Left kidney (tissue), 1 donor: ENCODE measurements at regions not wholly inside any gene's neighbourhood (a gene's known extent, or its start where the extent isn't known, plus 50 kb on each side); places are given as distances from the start of the nearest gene placed in this dataset.
A peak's percentile ranks its signal among the peaks of the same experiment; 100 is the strongest.
"Not testable (repeated sequence)": the region's sequence is repeated elsewhere in the genome, so short reads cannot be mapped to it uniquely, and the experiment has no call there.

Experiments
- DNase-seq: peaks from one replicate; pipeline ENCODE4 v3.0.0-alpha.2; 2013

DNA sequence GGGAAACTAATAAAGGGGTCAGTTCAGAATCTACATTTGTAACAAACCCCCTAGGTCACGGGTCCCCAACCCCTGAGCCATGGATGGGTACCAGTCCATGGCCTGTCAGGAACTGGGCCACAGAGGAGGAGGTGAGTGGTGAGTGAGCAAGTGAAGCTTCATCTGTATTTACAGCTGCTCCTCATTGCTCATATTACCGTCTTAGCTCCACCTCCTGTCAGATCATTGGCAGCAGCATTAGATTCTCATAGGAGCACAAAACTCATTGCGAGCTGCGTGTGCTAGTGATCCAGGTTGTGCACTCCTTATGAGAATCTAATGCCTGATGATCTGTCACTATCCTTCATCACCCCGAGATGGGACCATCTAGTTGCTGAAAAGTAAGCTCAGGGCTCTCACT, 88.4 kb upstream of the MPP7 start:
- DNase-seq: no peak

DNA sequence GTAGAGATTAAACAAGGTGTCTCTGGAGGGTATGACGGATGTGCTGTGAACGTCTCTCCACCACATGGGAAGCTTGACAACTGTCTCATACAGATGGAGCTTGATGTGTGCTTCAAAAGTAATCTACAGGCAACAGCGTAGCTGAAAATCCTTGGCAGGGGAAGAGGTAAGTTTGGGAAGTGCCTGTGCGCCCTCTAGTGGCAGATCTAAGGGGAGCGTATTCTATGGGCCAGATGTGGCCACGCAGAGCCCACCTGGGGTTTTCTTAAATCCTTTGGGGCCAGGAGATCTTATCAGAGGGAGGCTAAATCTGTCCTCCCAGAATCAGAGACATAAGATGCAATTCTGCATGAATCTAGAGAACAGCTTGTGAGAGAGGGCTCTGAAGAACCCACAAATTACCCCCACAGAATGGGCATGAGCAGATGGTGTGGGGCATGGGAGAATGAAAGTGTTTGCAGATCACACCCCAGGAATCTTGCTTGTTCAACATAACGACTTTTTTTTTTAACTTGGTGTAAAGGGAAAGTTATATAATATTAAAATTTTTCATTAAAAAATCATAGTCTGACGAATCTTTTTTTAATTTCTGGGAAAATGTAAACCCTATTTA, 91.2 kb upstream of the MPP7 start:
- DNase-seq: peak; percentile 61

DNA sequence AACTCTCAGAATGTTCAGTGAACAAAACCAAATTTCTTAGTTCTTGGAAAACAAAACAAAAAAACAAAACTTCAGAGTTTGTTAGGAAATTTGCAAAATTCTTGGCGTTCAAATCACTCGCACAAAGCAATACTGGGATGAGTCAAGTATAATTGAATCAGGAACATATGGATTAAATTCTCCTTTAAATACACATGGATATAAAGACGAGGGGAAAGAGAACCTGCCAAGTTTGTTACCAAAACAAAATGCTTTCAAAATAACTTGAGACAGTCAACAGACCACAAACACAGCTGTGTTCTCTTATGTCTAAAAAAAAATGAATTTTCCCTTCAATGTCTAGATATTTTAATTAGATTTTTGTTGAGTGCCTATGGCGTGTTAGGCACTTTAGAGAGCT, 93.5 kb upstream of the MPP7 start:
- no peak for DNase-seq

DNA sequence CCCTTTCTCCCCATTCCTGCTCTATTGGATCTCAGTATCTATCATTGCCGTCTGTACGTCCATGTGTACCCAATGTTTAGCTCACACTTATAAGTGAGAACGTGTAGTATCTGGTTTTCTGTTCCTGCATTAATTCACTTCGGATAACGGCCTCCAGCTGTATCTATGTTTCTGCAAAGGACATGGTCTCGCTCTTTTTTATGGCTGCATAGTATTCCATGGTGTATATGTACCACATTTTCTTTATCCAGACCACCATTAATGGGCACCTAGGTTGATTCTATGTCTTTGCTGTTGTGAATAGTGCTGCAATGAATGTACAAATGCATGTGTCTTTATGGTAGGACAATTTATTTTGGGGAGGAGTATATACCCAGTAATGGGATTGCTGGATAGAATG, 94.4 kb upstream of the MPP7 start:
- DNase-seq: no peak

DNA sequence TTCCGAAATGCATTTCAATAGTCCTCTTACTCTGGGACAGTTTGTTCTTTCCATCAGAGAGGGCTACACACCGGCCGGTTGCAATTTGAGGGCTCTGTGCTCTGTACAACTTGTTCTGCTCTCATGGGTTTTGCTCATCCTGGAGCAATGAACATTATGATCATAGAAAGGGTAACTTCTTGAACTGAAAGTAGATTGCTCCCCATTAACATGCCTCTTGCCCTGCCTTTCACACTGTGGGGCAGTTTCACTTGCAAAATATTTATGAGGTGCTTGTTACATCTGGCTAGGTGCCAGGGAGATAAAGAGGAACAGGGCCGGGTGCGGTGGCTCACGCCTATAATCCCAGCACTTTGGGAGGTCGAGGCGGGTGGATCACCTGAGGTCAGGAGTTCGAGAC, 97.3 kb upstream of the MPP7 start:
- no peak for DNase-seq

DNA sequence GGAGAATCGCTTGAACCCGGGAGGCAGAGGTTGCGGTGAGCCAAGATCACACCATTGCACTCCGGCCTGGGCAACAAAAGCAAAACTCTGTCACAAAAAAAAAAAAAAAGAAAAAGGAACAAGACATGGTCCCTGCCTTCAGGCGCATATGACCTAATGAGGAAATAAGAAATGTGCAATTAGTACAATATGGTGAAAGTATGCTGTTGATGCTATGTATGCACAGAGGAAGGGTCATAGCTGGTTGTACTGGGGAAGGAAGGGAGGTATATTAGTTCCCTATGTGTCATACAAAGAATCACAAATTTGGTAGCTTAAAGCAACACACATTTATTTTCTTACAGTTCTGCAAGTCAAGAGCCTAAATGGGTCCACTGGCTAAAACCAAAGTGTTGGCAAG, 97.8 kb upstream of the MPP7 start:
- DNase-seq: no peak

DNA sequence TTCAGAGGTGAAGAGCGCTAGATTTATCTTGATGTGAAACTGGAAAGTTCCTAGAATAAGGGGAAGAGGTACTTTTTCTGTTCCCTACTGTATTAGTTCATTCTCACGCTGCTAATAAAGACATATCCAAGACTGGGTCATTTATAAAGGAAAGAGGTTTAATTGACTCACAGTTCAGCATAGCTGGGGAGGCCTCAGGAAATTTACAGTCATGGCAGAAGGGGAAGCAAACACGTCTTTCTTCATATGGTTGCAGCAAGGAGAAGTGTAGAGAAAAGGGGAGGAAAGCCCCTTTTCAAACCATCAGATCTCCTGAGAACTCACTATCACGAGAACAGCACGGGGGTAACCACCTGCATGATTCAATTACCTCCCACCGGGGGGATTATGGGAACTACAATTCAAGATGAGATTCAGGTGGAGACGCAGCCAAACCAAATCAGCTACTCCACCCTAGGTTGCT, 99.8 kb upstream of the MPP7 start:
- not testable (repeated sequence) for DNase-seq

DNA sequence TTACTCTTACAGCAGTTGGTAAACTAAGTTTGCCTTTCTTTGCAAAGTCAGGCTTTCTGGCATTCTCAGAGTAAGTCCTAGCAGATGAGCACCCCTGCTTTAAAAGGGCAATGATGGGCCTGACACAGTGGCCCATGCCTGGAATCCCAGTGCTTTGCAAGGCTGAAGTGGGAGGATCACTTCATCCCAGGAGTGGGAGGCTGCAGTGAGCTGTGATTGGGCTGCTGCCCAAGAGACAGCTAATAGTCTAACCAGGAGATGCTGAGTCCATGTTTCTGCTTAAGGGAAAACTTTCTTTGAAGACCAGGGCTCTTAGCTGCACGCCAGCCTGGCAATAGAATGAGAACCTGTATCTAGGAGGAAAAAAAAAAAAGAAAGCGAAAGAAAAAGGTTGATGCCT, 100.2 kb upstream of the MPP7 start:
- no peak for DNase-seq

DNA sequence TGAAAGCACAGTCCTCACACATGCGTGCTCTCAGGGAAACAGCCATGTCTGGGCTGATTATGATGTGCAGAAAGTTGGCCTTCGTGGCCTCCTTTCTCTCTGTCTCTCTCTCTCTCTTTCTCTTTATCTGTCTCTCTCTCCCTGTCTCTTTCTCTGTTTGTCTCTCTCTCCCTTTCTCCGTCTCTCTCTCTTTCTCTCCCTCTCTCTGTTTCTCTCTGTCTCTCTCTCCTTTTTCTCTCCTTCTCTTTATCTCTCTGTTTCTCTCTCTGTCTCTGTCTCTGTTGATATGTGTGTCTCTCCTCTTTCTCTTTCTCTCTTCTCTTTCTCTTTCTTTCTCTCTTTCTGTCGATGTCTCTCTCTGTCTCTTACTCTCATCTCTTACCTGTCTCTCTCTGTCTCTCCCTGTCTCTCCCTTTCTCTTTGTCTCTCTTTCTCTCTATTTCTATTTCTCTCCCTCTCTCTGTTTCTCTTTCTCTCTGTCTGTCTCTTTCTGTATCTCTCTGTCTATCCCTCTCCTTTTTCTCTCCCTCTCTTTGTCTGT, 105.4 kb upstream of the MPP7 start:
- DNase-seq: no peak

DNA sequence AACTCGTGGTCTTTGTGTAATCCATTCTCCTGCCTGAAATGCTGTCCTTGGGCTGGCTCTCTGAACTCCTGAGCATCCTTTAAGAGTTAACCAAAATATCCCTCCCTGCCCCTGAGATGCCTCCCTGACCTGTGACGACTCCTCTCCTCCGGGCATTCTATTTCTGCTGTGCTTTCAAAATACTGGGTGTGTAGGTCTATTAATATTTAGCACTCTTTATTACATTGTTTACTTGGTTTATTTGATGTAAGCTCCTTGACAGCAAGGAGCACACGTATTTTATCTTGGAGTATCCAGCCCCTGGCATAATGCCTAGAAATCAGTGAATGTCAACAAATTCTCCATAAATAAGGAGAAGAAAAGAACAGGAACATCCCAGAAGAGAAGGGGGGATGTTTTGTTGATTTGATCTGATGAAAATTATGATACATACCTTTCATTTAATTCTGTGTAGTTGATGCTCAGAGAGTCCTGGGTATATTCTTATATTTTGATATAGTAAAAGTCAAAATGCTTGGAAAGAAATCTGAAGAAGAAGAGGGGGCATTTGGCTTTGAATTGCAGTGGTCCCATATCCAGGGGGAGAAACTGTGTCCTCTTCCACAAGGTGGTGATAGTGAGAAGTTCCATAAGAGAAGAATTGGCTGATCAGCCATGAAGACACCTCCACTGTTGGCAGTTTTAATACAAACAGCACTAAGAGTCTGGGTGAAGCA, 107.7 kb upstream of the MPP7 start:
- DNase-seq: no peak

DNA sequence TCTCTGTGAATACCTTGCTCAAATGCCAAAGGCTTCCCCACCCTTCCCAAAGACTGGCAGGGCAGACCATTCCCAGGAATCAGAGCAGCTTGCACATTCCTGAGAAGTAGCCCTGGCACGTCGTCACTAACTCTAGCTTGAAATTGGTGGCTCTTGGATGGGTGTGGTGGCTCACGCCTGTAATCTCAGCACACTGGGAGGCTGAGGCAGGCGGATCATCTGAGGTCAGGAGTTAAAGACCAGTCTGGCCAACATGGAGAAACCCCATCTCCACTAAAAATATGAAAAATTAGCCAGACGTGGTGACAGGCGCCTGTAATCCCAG, 108.2 kb upstream of the MPP7 start:
- DNase-seq: no peak

DNA sequence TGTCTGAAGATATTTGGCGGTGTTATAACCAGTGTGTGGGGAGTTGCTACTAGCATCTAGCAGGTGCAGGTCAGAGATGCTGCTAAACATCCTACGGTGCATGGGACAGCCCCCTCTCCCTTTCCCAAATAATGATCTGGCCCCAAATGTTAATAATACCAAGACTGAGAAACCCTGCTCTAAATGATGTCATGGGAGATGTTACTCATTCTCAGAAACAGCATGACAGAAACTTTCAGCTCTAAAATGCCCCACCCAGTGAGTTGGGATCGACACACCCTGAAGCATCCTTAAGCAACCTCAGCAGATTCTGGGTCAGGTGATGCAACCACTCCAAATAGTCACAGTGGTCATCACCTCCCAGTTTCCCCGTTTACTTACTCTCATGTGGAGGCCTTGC, 108.8 kb upstream of the MPP7 start:
- no peak for DNase-seq

DNA sequence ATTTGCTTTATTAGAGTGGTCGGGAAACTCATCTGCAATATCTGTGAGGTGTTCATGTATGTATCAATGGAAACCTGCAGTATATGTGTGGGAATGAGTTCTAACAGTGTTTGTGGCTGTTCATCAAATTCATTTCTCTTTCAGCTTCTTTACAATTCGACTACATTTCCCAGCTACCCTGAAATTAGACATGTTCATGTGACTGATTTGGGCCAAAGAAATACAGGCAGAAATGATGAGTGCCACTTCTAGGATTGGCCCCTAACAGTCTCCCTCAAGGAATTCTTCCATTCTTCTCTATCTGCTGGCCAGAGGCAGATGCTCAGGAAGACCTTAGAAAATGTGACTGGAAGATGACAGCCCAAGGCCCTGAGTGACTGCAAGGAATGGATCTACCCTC, 114.8 kb upstream of the WAC start:
- DNase-seq: no peak

DNA sequence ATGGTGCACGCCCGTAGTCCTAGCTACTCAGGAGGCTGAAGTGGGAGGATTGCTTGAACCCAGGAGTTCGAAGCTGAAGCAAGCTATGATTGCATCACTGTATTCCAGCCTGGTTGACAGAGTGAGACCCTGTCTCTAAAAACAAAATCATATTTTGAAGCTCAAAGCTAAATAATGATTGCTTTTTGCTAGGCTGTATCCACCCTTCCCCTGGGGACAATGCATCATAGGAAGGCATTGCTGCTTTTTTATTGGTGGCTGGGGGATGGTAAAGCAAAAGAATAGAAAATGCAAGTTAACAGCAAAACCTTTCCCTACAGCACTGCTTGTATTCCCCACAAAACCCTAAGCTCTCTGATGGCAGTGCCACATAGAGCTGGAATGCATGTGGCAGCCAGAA, 107.5 kb upstream of the WAC start:
- DNase-seq: no peak

DNA sequence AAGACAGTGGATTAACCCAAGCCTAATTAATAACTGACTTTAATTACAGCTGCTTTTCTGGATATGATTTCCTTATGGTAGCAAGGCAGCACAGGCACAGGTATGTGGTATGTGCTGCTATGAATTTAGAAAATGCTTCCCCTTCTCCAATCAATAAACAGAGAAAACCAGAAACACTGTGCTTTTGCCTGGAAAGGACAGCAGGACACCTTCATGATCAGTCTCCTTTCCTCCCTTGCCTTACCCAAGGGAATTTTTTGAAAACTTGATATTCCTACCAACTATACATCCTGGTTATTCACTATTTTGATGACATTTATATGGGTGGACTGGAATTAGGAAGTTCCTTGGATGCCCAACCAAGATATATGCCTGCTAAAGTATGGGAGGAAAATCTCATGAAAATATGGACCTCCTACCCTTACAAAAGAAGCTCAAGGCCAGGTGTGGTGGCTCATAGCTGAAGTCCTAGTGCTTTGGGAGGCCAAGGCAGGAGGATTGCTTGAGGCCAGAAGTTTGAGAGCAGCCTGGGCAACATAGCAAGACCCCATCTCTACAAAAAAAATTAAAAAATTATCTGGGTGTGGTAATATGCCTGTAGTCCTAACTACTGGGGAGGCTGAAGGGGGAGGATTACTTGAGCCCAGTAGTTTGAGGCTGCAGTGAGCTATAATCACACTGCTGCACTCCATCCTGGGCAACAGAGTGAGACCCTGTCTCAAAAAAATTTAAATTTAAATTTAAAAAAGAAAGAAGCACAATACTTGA, 106.3 kb upstream of the WAC start:
- no peak for DNase-seq

DNA sequence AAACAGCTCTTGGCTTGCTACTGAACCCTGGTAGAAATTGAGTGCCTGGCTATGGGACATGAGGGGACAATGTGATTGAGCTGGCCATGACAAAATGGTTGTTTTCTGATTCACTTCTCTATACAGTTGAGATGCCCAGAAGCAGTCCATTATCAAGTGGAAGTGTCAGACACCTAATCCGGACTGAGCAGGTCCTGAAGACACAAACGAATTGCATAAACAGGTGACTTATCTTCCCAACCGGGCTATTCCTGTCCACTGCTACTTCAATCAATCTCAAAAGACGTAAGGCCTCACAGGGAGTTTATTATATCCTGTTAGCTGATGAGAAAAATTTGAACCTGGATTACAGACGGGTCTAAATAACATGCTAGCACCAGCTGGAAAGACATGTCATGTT, 105.5 kb upstream of the WAC start:
- no peak for DNase-seq

DNA sequence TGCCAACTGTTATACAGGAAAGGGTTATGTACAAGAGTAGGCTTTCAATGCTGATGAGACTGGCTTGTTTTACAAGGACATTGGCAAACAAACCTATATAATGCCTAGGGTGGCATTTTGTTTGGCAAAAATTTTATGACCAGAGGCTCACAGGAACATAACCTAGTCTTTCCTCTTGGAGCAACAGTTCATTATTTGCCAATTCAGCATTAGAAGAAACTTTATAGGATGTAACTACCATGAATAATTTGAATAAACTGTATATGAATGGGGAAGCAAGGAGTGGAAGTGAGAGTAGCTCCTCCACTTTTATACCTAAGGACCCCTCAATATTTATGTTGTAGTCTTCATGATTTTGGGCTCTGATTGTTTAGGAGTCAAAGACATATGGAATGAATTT, 103.9 kb upstream of the WAC start:
- no peak for DNase-seq

DNA sequence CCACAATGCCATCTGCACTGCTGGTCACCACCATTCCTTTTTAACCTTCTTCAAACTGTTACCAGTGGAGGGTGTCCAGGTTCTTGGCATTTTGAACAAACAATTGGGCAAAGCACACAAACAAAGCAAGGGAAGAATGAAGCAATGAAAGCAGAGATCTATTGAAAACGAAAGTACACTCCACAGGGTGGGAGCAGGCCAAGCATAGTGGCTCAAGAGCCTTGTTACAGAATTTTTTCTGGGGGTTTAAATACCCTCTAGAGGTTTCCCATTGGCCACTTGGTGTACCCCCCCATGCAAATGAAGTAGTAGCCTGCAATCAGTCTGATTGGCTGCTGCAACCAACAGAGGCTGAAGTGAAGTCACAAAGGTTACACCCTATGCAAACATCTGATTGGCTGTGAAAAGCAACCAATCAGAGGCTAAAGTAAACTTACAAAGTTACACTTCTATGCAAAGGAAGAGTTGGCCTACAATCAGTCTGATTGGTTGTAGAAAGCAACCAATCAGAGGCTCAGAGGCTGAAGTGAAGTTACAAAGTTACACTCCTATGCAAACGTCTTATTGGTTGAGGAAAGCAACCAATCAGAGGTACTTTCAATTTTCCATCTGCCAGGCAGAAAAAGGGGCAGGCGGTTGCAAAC, 103.2 kb upstream of the WAC start:
- no peak for DNase-seq

DNA sequence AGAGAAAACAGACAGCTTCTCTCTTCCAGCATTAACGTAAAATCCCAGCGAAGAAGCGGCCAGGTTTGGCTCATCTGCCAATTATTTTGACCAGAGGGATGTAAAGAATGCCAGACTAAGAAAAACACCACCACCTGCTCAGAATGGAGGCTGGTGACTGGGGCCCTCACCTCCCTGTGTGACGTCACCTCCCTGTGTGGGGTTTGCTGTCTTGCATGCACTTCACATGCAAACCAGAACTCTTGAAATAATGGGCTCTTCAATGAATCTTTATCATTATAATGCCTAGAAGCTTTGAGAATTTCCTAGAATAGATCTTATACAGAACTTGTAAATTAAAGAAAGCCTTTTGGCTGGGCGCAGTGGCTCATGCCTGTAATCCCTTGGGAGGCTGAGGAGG, 101.8 kb upstream of the WAC start:
- DNase-seq: no peak

DNA sequence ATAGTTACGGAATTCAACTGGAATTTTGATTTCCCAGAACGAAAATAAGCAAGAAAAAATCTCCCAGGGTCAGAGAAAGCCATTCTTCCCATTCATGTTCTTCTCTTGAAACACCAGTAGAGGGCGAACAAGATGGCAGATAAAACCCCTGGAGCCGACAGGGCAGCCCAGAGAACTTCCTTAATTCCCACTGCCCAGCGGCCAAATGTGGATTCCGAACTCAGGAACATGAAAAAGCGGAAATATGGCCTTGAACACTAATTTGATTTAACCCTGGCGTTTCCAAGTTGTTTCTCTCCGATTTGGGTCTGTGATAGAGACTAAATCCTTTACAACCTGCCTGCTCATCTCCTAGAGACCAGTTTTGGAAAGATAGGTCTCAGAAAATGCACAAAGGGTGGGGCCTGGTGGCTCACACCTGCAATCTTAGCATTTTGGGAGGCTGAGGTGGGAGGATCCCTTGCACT, 100.7 kb upstream of the WAC start:
- DNase-seq: peak; percentile 63

DNA sequence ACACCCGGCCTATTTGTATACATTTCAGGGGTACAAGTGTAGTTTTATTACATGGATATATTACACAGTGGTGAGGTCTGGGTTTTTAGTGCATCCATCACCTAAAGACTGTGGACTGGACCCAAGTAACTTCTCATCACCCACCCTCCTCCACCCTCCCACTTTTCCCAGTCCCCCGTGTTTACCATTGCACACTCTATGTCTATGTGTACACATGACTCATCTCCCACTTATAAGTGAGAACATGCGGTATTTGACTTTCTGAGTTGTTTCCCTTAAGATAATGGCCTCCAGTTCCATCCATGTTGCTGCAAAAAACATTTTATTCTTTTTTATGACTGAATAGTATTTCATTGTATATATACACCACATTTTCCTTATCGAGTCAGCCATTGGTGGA, 98.9 kb upstream of the WAC start:
- DNase-seq: no peak

DNA sequence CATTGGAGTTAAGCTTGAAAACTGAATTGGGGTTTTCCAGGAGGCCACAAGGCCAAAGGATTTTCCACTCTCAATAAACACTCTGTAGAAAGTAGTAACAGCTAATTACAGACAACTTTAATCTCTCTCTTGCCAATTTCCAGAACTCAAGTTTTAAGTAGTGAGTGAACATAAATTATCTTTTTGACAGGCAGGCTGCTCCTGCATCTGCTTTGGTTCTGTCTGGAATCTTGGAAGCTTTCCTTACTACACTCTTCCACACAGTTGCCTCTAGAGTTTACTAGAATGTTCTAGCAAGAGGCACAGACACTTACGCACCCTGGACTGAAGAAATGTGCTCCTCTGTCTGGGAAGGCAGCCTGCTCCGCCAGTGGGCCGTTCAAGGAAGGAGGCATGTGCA, 90.5 kb upstream of the WAC start:
- no peak for DNase-seq

DNA sequence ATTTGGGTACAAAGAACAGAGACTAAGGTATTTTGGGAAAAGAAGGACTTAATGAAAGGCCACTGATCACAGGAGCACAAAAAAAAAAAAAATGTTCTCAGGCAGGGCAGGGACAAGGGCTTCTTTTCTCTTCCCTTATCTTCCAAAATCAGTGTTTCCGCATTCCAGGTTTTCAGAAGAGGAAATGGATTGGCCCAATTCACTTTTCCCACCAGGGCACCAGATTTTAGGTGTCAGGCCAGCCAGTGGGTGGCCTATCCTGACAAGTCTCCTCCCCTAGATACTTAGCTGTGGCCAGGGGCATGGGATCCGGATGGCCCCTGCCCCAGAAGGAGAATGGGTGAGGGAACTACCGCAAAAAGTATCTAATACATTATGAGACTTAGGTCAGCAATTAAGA, 88.9 kb upstream of the WAC start:
- DNase-seq: no peak
